ENCODE measurements at regions not wholly inside any gene's neighbourhood (a gene's known extent, or its start where the extent isn't known, plus 50 kb on each side); places are given as distances from the start of the nearest gene placed in this dataset.

- TF ChIP-seq CTCF (IDR thresholded peaks at IDR 0.05) (no peak), POLR2A (IDR thresholded peaks at IDR 0.05) (no peak)
Measured at GRCh38 chrX:137425273-137425902, 140.5 kb upstream of the ZIC3 start.

All from adrenal gland (tissue), 5 donors.